ENCODE measurements at regions not wholly inside any gene's neighbourhood (a gene's known extent, or its start where the extent isn't known, plus 50 kb on each side); places are given as distances from the start of the nearest gene placed in this dataset.

- TF ChIP-seq CTCF (conservative IDR thresholded peaks at IDR 0.05; ENCODE audit: low read depth in 2 of 2) = no peak
- TF ChIP-seq ZNF462 (CRISPR knock-in tag; IDR thresholded peaks at IDR 0.05) = no peak
These were observed 167.9 kb downstream of the FSCB start (continued) for GRCh38 chr14:44339231-44339630.

DNA sequence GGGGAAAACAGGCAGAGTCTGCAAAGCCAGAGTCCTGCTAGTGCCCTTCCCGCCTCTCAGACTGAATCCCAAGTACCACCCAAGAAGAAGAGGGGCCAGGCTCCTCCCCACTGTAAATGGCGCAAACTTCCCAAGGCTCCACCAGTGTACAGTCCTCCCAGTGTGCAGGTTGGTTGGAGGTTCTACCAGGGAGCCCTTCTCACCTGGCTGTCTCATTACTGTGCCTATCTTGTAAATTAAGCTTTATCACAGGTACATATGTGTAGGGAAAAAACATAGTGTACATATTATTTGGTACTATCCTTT is 189.7 kb downstream of the FSCB start:
- no peak overlapping the region for H3K4me3 Mint-ChIP-seq
- H3K4me1 Mint-ChIP-seq = no peaks in the 10 kb centered on the region
- no peak overlapping the region for H3K4me3 ChIP-seq
- no peaks in the 10 kb centered on the region for H3K27me3 ChIP-seq (ENCODE audit: insufficient read depth)
- ATAC-seq (no peak), DNase-seq (ENCODE audit: low spot score) (no peak)
- H3K27me3 Mint-ChIP-seq (ENCODE audit: insufficient read depth, low read depth, poor library complexity) = no peaks in the 10 kb centered on the region
- no peak overlapping the region for H2AFZ ChIP-seq
- no peaks in the 10 kb centered on the region for H3K79me2 ChIP-seq (replicated peaks; ENCODE audit: insufficient read depth)
- no peaks in the 10 kb centered on the region for H3K36me3 ChIP-seq (ENCODE audit: insufficient read depth)
- no peak overlapping the region for H3K27ac ChIP-seq (ENCODE audit: low read depth)
- H3K9me3 Mint-ChIP-seq = peaks cover 16% of the 10 kb centered on the region
- no peak overlapping the region for H3K4me2 ChIP-seq
- no peaks in the 10 kb centered on the region for H3K4me1 ChIP-seq (ENCODE audit: insufficient read depth)
- H4K20me1 ChIP-seq (replicated peaks; ENCODE audit: insufficient read depth) = no peaks in the 10 kb centered on the region
- H3K27ac Mint-ChIP-seq = no peak overlapping the region
- TF ChIP-seq STAT1 (IDR thresholded peaks at IDR 0.05; ENCODE audit: unreplicated experiment) (no peak), ZNF114 (CRISPR knock-in tag; IDR thresholded peaks at IDR 0.05) (no peak), CREB1 (CRISPR knock-in tag; IDR thresholded peaks at IDR 0.05; ENCODE audit: low read depth) (no peak), ZNF462 (CRISPR knock-in tag; IDR thresholded peaks at IDR 0.05) (no peak), EZH2phosphoT487 (IDR thresholded peaks at IDR 0.05; ENCODE audit: unreplicated experiment) (no peak), JUNB (IDR thresholded peaks at IDR 0.05; ENCODE audit: unreplicated experiment) (no peak), NANOG (IDR thresholded peaks at IDR 0.05; ENCODE audit: borderline replicate concordance) (no peak), POLR2AphosphoS5 (IDR thresholded peaks at IDR 0.05; ENCODE audit: low read depth) (no peak)
- H3F3A ChIP-seq (replicated peaks; ENCODE audit: low read depth) = no peaks in the 10 kb centered on the region
- H3K36me3 Mint-ChIP-seq (ENCODE audit: low read depth) = no peaks in the 10 kb centered on the region; the same call in 2 of the 3 replicates
- H3K9me2 ChIP-seq (ENCODE audit: insufficient read depth) = no peaks in the 10 kb centered on the region

Data from GM23338 (cell line).